SK-N-DZ (cell line): ENCODE measurements at regions not wholly inside any gene's neighbourhood (a gene's known extent, or its start where the extent isn't known, plus 50 kb on each side); places are given as distances from the start of the nearest gene placed in this dataset.

Experiments
- DNase-seq: peaks from one replicate; pipeline ENCODE4 v3.0.0-alpha.2; 2015; ENCODE audit warnings: low spot score

GRCh38 chr15:62570405-62570783 lies 405.3 kb upstream of the C2CD4B start:
- no peak for DNase-seq

DNA sequence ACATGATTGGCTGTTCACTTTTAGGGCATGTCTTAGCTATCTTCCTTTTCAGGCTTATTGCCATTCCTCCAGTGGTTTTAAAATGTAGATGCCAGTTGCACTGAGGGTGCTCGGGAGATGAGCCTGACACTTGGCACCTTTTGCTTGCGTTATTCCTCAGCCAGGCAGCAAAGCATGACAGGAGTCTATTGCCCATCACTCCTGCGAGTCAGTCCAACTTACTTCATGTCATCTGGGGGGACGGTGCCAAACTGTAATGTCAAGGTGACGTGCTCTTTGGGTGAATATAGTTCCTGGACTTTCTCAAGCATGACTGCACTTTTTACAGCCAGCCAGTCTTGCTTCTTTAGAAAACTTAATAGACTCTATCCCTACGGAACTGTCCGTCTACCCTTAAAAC lies 406.0 kb upstream of the C2CD4B start:
- no peak for DNase-seq

GRCh38 chr15:62572797-62573196 lies 407.7 kb upstream of the C2CD4B start:
- DNase-seq = no peak

DNA sequence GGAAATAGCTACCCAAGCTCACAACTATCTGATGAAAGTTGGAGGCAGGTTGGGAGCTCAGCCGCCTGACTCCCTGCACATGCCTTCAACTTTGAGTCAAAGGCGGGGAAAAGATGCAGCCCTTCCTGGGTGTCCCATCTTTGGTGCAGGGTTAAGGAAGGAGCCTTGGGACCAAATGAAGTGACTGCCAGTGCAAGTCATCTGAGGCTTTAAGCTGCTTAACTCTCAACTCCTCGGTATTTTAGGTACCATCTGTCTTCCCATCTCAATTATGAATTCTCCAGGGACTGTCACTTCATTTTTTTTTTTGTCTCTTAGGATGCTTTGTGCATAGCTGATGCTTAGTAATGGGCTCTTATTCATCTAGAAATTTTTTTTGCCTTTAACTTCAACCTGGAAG lies 408.8 kb upstream of the C2CD4B start:
- DNase-seq = no peak

- DNase-seq = no peak
These were observed 413.5 kb upstream of the C2CD4B start for GRCh38 chr15:62578546-62578945.

GRCh38 chr15:62578960-62579359 lies 413.9 kb upstream of the C2CD4B start:
- DNase-seq = no peak

GRCh38 chr15:62579842-62580241 lies 414.8 kb upstream of the C2CD4B start:
- DNase-seq = no peak

GRCh38 chr15:62582580-62582979 lies 417.5 kb upstream of the C2CD4B start:
- no peak for DNase-seq

DNA sequence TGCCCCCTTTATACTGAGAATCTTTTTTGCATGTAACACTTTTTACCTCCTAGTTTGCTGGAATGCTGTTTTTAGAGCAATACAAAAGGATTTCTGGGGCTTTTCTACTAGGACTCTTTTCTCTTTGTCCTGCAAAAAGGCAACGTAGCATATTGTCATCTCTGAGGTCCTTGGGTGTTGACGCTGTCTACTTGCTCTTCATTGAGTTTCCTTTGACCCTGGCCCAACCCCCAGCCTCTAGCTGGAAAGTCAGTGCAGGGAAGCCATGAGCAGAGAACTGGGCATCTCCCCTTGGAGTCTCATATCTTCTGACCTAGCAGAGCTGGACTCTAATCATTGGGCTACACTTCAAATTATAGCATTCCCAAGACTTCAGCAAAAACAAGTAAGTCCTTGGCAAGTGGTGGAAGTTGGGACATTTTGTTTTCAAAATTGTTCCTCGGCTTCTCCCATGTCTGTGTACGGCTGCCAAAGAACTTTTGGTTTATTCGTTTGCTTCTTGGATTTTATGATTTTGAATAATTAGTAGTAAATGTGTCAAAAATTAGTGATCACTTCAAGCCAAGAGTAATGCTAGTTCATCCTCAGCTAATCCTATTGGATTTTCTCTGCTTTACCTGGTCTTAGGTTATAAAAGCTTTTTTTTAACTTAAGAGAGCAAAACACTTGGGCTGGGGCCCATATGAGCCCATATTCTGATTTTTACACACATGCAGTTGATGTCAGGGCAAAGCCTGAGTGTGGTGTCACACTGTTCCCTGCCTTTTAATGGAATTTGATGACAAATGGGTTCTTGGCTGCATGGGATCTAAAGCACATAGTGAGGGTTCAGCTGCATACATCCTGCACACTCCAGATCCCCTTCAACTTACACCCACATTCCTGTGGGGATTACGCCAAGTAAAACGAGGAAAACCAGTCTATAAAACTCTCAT lies 419.5 kb upstream of the C2CD4B start:
- no peak for DNase-seq

DNA sequence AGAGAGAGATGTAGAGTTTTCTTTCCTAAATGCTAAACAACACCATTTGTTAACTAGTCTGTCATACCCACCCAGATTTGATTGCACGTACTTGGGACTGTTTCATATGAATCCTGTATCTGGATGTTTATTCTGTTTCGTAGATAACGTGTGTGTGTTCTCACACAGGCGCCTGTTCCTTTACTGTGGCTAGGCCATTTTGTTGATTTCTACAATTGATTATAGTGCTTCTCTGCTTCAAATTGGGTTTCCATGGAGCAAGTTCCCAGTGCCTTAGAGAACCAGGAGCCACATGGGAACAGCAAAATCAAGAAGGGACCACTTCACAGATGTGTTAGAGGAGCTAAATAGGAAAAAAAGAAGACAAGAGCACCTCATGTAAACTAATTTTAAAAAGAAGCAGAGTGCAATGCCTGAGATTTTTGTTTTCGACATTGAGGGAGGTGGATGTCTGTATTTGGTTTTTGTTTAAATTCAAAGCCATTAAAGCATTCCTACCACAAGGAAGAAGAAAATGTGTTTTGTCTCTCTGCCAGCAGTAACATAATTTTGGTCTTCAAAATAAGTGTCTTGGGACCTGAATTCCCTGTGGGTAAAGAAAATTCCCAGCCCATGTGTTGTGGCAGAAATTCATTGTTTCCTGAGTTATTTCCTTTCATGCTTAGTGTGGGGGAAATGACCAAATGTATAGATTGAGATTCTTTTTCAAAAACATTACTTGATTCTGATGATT lies 424.0 kb upstream of the C2CD4B start:
- no peak for DNase-seq

- no peak for DNase-seq
These were observed 427.1 kb upstream of the C2CD4B start for GRCh38 chr15:62591842-62592838.

DNA sequence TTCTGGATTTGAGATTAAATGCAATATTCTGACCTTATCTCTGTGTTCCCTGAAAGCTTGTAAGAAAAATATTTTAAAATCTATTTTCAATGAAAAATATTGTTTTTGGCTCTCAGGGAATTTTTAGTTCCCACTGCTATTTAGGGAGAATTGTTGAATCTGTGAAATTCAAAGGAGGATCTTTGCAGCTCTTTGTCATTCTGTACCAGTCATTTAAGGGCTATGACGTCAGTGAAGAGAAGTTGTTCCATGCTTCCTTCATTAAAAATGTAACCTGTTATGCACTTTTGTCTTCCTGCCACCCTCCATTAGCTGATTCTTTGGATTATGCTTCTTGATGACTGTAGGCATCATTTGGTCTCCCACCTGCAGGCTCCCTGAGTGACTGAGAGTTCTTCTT lies 427.8 kb upstream of the C2CD4B start:
- no peak for DNase-seq

- DNase-seq = no peak
These were observed 428.8 kb upstream of the C2CD4B start for GRCh38 chr15:62593681-62594399.

- DNase-seq = no peak
These were observed 433.1 kb upstream of the C2CD4B start for GRCh38 chr15:62598217-62598616.

- no peak for DNase-seq
These were observed 435.0 kb upstream of the C2CD4B start for GRCh38 chr15:62599791-62600777.

- no peak for DNase-seq
These were observed 436.9 kb upstream of the C2CD4B start for GRCh38 chr15:62601777-62602545.

GRCh38 chr15:62603742-62604141 lies 438.7 kb upstream of the C2CD4B start:
- DNase-seq = no peak

- DNase-seq = no peak
These were observed 437.3 kb upstream of the TPM1 start for GRCh38 chr15:62605282-62605681.
